Effector CD4-positive, alpha-beta T cell (primary cell): ENCODE measurements at regions not wholly inside any gene's neighbourhood (a gene's known extent, or its start where the extent isn't known, plus 50 kb on each side); places are given as distances from the start of the nearest gene placed in this dataset.
"Not testable (repeated sequence)": the region's sequence is repeated elsewhere in the genome, so short reads cannot be mapped to it uniquely, and the experiment has no call there.

Experiments
- DNase-seq: peaks from one replicate; pipeline ENCODE4 v3.0.0-alpha.2; 2020

DNA sequence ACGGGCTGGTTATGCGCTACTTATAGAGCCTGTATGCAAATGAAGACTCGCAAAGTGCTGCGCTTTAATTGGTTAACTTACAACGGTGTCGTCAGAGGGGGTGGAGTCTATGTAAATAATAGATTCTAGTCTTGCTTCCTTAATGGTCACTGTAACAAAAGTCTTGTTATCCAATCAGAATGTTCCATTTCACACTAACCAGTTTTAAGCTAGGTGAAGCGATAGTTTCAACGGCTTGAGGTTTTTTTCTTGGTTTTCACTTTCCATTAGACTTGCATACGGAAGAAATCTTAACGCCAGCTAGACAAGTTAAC, 66.9 kb downstream of the FAM72B start:
- not testable (repeated sequence) for DNase-seq

DNA sequence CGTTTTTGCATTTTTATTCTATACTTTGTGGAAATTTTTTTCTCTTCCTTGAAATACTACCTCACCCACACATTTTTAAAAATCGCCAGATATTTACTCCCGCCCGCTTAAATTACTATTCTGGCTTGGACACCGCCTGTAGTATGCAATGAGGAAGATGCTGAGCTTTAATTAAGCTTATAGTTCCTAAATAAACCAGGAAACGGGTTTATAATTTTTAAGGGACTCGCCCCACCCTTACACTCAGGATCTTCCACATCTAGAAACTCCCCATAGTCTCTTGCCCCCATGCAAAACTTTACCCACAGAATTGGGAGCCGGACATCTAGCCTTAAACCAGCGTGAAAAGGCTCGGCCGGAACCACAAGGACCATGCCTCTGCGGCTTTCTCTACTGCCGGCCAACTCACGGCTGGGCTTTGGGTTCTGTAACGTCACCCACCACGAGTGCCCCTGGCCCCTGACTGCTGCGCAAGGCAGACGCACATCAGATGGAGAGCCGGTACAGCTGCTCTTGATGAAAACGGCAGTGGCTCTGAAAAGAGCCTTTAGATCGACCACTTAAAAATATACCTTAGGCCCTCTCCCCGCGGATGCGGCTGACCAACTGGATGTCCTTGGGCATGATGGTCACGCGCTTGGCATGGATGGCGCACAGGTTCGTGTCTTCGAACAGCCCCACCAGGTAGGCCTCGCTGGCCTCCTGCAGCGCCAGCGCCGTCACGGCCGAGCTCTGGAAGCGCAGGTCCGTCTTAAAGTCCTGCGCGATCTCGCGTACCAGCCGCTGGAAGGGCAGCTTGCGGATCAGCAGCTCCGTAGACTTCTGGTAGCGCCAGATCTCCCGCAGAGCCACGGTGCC, 66.3 kb downstream of the FAM72B start:
- DNase-seq, result not testable (repeated sequence)
